CD4-positive, alpha-beta T cell (primary cell): ENCODE measurements at regions not wholly inside any gene's neighbourhood (a gene's known extent, or its start where the extent isn't known, plus 50 kb on each side); places are given as distances from the start of the nearest gene placed in this dataset.

Experiments used
- ATAC-seq: fragments of 200-7000 bp; cut with Tn5 transposase; one replicate; pipeline ENCODE4 v1.10.0; 2022; ENCODE audit warnings: mild to moderate bottlenecking; ENCODE audit not compliant: poor library complexity
- CTCF ChIA-PET: fragments of 350-600 bp; sonication (Branson Sonifier 250); formaldehyde crosslinking; loops from one replicate; lab custom pipeline; 2021; ENCODE audit warnings: antibody characterized with exemption, inconsistent platforms; lab: Charles Lee
- POLR2A ChIA-PET: fragments of 350-600 bp; sonication (Branson Sonifier 250); formaldehyde crosslinking; loops from one replicate; lab custom pipeline; 2021; ENCODE audit warnings: antibody characterized with exemption, inconsistent platforms; lab: Charles Lee
- DNase-seq, 14 experiments: peaks; one replicate each; pipeline ENCODE4 v3.0.0-alpha.2; 2013 to 2020; ENCODE audit warnings: mixed read lengths in 2 of 14
- H3K27ac ChIP-seq, 2 donors: one replicate each; pipeline versions ENCODE4 v1.5.1 to v1.7.0; 2013; ENCODE audit warnings: low read length in 2 of 2, low read depth in 1 of 2, mild to moderate bottlenecking in 1 of 2
- H3K27me3 ChIP-seq, 2 experiments: 1 replicate in 1 of 2; 2 replicates in 1 of 2; pipeline versions ENCODE4 v1.6.1 to v1.7.0; 2013; ENCODE audit warnings: low read length in 2 of 2, control low read depth in 1 of 2, mild to moderate bottlenecking in 1 of 2, moderate library complexity in 1 of 2; ENCODE audit not compliant: insufficient read depth in 2 of 2, control insufficient read depth in 1 of 2
- H3K36me3 ChIP-seq: one replicate; pipeline ENCODE4 v1.6.1; 2013; ENCODE audit warnings: low read length, control low read depth; ENCODE audit not compliant: insufficient read depth
- H3K4me1 ChIP-seq: one replicate; pipeline ENCODE4 v1.6.1; 2013; ENCODE audit warnings: low read length, control low read depth; ENCODE audit not compliant: insufficient read depth
- H3K4me3 ChIP-seq: one replicate; pipeline ENCODE4 v1.5.1; 2013; ENCODE audit warnings: mild to moderate bottlenecking, low read length, moderate library complexity
- H3K9me3 ChIP-seq, 2 experiments: 1 replicate in 1 of 2; 2 replicates in 1 of 2; pipeline versions ENCODE4 v1.6.1 to v1.7.0; 2013; ENCODE audit warnings: low read length in 2 of 2, mild to moderate bottlenecking in 2 of 2, control low read depth in 1 of 2, moderate library complexity in 1 of 2; ENCODE audit not compliant: control insufficient read depth in 1 of 2, insufficient read depth in 1 of 2
- H3K27ac Mint-ChIP-seq: one replicate; pipeline ENCODE4 v1.8.0; 2020; ENCODE audit warnings: mixed read lengths
- H3K27me3 Mint-ChIP-seq: one replicate; pipeline ENCODE4 v1.8.0; 2021; ENCODE audit warnings: mixed read lengths
- H3K36me3 Mint-ChIP-seq: one replicate; pipeline ENCODE4 v1.8.0; 2021; ENCODE audit warnings: low read depth, mixed read lengths
- H3K4me1 Mint-ChIP-seq: one replicate; pipeline ENCODE4 v1.8.0; 2021; ENCODE audit warnings: low read depth, mixed read lengths
- H3K4me3 Mint-ChIP-seq: one replicate; pipeline ENCODE4 v1.8.0; 2020; ENCODE audit warnings: mild to moderate bottlenecking, mixed read lengths
- H3K9me3 Mint-ChIP-seq: one replicate; pipeline ENCODE4 v1.8.0; 2020; ENCODE audit warnings: mixed read lengths
- intact Hi-C, 2 experiments: fragments of 100-400 bp; cut with DNase I in 1 of 2; cut with micrococcal nuclease in 1 of 2; formaldehyde crosslinking; loops; one replicate each; pipeline versions ENCODE4 v1.15.1 to v1.9.0; 2023 to 2025; cut with DNase I, micrococcal nuclease
- TF ChIP-seq, protein P1 (sequence below): fragments of 200-600 bp; IDR thresholded peaks from one replicate; pipeline ENCODE4 v1.8.0; 2022; ENCODE audit warnings: antibody characterized with exemption, mild to moderate bottlenecking

DNA sequence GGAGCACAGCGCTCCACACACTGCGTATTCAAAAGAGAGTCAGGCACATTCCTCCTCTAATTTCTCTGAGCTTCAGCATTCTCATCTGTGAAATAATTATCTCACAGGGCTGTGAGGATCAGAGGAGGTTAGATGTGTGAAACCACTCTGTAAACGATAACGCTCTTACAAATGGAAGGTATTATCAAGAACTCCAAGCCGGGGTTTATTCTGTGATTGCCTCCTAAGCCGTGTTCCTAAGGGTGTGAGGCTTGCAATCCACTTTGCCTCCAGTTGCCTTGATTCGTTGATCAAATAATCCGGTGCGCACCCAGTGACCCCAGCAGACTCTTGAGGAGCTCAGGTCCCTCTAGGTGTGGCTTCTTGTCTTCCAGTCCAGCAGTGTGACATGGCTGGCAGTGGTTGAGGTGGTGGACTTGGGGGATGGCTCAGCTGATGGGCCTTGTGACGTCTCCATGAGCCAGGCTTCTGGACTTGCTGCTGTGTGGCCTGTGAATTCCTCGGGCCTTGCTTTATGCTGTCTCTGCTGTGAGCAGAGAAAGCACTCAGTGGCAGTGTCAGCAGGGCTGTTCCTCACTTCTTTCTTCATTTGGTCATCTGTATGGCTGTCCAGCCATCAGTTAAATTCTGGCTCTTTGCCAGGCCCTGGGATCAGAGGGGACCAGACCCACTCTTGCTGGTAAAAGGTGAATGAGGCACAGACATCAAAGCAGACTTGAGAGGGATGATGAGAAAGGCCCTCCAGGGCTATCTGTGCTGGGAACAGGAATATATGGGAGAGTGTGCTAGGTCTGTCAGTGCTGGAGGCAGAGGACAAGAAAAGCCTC is 71.0 kb downstream of the SLC25A47 start:
- Histone ChIP-seq H3K9me3 (no peaks in the 10 kb centered on the region), H3K27ac (no peak overlapping the region), H3K4me3 (no peak overlapping the region), H3K27me3 (no peaks in the 10 kb centered on the region), H3K36me3 (no peaks in the 10 kb centered on the region), H3K4me1 (no peaks in the 10 kb centered on the region)
- H3K4me3 Mint-ChIP-seq: no peak overlapping the region
- no peaks in the 10 kb centered on the region for H3K27me3 Mint-ChIP-seq
- ChIA-PET CTCF (no interaction called here), POLR2A (interaction anchor here (0.6 kb wide), 1 partner anchor 56 kb away, joined by 5 read pairs; no protein-coding TSS in a partner anchor)
- H3K36me3 Mint-ChIP-seq: peaks cover 4% of the 10 kb centered on the region
- no peak overlapping the region for H3K27ac Mint-ChIP-seq
- DNase-seq (peak in 1 of 14 experiments; percentile 26), ATAC-seq (no peak)
- H3K9me3 Mint-ChIP-seq: no peaks in the 10 kb centered on the region
- TF ChIP-seq, protein P1, sequence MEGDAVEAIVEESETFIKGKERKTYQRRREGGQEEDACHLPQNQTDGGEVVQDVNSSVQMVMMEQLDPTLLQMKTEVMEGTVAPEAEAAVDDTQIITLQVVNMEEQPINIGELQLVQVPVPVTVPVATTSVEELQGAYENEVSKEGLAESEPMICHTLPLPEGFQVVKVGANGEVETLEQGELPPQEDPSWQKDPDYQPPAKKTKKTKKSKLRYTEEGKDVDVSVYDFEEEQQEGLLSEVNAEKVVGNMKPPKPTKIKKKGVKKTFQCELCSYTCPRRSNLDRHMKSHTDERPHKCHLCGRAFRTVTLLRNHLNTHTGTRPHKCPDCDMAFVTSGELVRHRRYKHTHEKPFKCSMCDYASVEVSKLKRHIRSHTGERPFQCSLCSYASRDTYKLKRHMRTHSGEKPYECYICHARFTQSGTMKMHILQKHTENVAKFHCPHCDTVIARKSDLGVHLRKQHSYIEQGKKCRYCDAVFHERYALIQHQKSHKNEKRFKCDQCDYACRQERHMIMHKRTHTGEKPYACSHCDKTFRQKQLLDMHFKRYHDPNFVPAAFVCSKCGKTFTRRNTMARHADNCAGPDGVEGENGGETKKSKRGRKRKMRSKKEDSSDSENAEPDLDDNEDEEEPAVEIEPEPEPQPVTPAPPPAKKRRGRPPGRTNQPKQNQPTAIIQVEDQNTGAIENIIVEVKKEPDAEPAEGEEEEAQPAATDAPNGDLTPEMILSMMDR: no peak
- no peaks in the 10 kb centered on the region for H3K4me1 Mint-ChIP-seq
- intact Hi-C loops: no loop called here

DNA sequence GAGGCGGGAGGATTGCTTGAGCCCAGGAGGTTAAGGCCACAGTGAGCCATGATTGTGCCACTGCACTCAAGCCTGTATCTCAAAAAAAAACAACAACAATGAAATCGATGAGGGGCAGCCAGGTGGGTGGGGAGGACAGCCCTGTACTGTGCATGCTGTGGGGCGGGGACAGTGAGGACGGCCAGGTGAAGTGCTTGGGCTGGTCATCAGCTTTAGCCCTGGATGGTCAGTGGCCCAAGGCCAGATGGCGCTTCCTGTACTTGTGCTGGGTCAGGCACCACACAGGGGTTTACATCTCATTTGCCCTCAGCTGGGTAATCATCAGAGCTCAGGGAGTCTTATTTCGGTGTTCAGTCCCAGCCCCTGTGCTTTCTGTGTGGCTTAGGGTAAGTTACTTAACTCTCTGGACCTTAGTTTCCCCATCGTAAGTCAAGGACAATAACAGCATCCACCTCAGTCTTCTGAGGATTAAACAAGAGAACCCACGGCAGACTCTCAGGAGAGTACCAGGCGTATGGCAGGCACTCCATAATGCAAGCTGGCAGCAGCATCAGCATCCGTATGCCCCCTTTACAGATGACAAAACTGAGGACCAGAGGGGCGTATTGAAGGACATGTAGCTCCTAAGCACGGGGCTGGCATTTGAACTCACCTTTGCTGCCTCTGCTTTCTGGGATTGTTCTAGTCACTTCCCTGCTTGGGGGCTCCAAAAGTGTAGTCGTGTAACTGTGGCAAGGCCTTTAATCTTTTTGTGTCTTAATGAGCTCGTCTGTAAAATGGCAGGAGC is 71.9 kb downstream of the SLC25A47 start:
- Histone ChIP-seq H3K9me3 (no peaks in the 10 kb centered on the region), H3K27me3 (no peaks in the 10 kb centered on the region), H3K27ac (no peak overlapping the region), H3K4me3 (no peak overlapping the region), H3K4me1 (no peaks in the 10 kb centered on the region), H3K36me3 (no peaks in the 10 kb centered on the region)
- Mint-ChIP-seq H3K27ac (no peak overlapping the region), H3K36me3 (peaks cover 4% of the 10 kb centered on the region), H3K4me1 (no peaks in the 10 kb centered on the region), H3K9me3 (no peaks in the 10 kb centered on the region), H3K27me3 (no peaks in the 10 kb centered on the region), H3K4me3 (no peak overlapping the region)
- no peak for DNase-seq
- CTCF ChIA-PET: interaction anchor here (1.1 kb wide), 1 partner anchor 250 kb away, joined by 3 read pairs; no protein-coding TSS in a partner anchor
- TF ChIP-seq, protein P1: no peak
- POLR2A ChIA-PET: no interaction called here
- intact Hi-C loops: no loop called here
- no peak for ATAC-seq

DNA sequence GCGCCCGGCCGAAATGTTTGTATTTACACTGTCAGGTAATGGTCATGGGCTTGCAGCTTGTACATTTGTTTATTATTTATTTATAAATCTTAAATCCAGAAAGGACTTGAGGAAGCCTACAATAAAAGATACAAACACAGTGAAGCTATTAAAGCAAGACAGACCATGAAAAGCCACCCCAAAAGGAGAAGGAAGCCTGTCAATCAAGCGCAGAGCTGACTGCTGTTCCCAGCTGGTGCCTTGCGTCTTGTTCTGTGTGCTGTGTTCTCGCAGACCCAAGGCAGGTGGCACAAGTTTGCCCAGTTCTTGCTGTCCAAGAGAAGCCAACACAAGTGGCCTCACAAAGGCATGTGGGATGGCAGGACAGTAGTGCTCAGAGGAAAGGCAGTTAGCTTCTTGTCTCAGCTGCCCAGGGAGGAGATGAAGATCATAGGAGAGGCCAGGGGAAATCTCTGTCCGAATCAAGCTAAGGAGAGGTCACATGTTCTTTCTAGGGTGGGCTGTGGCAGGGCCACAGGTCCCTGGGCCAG is 73.2 kb downstream of the SLC25A47 start:
- TF ChIP-seq, protein P1: no peak
- no peaks in the 10 kb centered on the region for H3K4me1 ChIP-seq
- H3K27ac Mint-ChIP-seq: no peak overlapping the region
- no peaks in the 10 kb centered on the region for H3K9me3 ChIP-seq
- no peaks in the 10 kb centered on the region for H3K36me3 ChIP-seq
- ATAC-seq: no peak
- H3K4me3 Mint-ChIP-seq: no peak overlapping the region
- H3K9me3 Mint-ChIP-seq: no peaks in the 10 kb centered on the region
- ChIA-PET CTCF (no interaction called here), POLR2A (no interaction called here)
- DNase-seq: no peak
- H3K27ac ChIP-seq: no peak overlapping the region
- H3K4me1 Mint-ChIP-seq: no peaks in the 10 kb centered on the region
- no peaks in the 10 kb centered on the region for H3K27me3 ChIP-seq
- intact Hi-C loops: no loop called here
- peaks cover 4% of the 10 kb centered on the region for H3K36me3 Mint-ChIP-seq
- H3K27me3 Mint-ChIP-seq: no peaks in the 10 kb centered on the region
- no peak overlapping the region for H3K4me3 ChIP-seq
